Uterus (tissue), 2 donors: ENCODE measurements at regions not wholly inside any gene's neighbourhood (a gene's known extent, or its start where the extent isn't known, plus 50 kb on each side); places are given as distances from the start of the nearest gene placed in this dataset.

Source experiments
- POLR2A ChIP-seq, 2 donors: fragments of 450-650 bp; IDR thresholded peaks; one replicate each; pipeline ENCODE4 v1.6.1; 2016; ENCODE audit warnings: antibody characterized with exemption in 2 of 2, mild to moderate bottlenecking in 1 of 2, moderate library complexity in 1 of 2
- TF ChIP-seq, protein P1 (sequence below), 4 experiments: fragments of 200-600 bp in 2 of 4; fragments of 450-650 bp in 2 of 4; sonication (generic) in 2 of 4; IDR thresholded peaks; one replicate each; pipeline ENCODE4 v1.5.1; 2016 to 2019; ENCODE audit warnings: antibody characterized with exemption in 4 of 4, mild to moderate bottlenecking in 2 of 4, moderate library complexity in 1 of 4

DNA sequence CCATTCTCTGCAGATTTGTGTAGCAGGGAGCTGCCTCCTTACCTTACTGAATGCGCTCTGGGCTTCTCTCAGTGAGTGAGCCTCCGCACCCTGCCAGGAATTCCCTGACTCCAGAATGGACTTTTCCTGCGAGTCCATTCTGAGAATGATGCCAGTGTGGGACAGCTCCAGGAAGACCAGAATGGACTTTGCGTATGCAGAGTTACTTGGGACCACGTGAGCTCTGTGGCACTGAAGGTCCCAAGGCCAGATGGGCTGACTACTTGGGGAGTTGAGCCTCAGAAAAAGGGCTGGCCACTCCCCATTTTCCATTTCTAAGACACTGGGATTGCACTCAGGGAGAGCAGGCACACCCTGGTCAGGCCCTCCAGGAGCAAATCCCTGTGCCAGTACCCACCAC is 324.7 kb upstream of the ZMIZ1 start:
- TF ChIP-seq, protein P1, sequence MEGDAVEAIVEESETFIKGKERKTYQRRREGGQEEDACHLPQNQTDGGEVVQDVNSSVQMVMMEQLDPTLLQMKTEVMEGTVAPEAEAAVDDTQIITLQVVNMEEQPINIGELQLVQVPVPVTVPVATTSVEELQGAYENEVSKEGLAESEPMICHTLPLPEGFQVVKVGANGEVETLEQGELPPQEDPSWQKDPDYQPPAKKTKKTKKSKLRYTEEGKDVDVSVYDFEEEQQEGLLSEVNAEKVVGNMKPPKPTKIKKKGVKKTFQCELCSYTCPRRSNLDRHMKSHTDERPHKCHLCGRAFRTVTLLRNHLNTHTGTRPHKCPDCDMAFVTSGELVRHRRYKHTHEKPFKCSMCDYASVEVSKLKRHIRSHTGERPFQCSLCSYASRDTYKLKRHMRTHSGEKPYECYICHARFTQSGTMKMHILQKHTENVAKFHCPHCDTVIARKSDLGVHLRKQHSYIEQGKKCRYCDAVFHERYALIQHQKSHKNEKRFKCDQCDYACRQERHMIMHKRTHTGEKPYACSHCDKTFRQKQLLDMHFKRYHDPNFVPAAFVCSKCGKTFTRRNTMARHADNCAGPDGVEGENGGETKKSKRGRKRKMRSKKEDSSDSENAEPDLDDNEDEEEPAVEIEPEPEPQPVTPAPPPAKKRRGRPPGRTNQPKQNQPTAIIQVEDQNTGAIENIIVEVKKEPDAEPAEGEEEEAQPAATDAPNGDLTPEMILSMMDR (IDR thresholded peaks at IDR 0.05), result no peak
- no peak for TF ChIP-seq POLR2A (IDR thresholded peaks at IDR 0.05)
